GM21737 (cell line): ENCODE measurements at regions not wholly inside any gene's neighbourhood (a gene's known extent, or its start where the extent isn't known, plus 50 kb on each side); places are given as distances from the start of the nearest gene placed in this dataset.
"Not testable (repeated sequence)": the region's sequence is repeated elsewhere in the genome, so short reads cannot be mapped to it uniquely, and the experiment has no call there.

ENCODE experiments used
- ATAC-seq: cut with Tn5 transposase; IDR thresholded peaks from one replicate; pipeline ENCODE4 v1.9.1; 2021; ENCODE audit warnings: mild to moderate bottlenecking, moderate library complexity; ENCODE audit not compliant: unreplicated experiment

DNA sequence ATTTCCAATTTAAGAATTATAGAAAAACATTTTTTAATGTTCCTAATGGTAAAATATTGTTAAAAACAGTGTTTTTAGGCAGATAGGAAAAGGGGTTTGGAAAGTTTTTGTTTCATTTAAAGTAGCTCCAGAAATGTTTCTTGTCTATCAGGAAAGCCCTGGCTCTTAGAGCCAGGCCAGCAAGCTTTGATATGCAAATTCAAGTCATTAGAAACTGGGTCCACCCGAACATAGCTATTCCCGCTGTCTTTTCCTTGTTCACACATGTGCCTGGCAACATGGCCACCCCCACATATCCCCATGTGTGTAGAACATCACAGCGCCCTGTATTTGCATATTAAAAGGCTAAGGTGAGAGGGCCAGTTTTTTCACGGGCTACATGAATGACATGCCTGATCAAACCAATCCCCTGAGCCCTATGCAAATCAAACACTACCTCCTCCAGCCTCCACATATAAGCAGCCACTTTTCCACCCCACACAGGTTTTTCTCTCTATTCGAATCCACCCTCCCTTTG lies 925.3 kb upstream of the CDH10 start:
- no peak for ATAC-seq

DNA sequence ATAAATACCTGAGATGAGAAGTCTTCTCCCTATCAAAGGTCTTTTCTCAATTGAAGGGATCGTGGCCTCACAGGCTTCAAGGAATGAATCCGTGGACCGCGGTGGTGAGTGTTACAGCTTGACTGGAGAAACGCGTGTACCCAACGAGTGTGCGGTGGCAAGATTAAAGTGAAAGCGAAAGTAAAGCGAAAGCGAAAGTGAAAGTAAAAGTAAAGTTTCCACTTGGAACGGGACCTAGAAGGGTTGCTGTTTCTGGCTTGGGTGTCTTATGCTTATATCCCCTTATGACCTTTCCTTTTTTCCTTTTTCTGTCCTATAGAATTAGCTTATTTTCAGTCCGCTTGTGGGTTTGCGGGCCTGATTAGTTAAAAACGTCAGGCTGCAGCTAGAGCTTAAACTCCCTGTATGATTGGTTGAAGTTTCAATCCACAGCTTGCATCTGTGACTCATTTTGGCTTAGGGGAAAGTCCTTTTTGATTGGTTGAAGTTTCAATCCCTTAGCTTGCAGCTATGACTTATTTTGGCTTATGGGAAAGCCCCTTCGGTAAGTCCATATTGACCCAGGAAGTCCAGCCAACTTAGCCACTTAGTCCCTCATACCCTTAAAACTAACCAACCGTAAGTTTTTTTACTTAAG lies 924.3 kb upstream of the CDH10 start:
- ATAC-seq = no peak

GRCh38 chr5:25568294-25568693 lies 923.5 kb upstream of the CDH10 start:
- no peak for ATAC-seq

- no peak for ATAC-seq
Measured at GRCh38 chr5:25567881-25568280, 923.1 kb upstream of the CDH10 start.

- no peak for ATAC-seq
Measured at GRCh38 chr5:25562656-25563055, 917.9 kb upstream of the CDH10 start.

GRCh38 chr5:25554077-25554476 lies 909.3 kb upstream of the CDH10 start:
- no peak for ATAC-seq

GRCh38 chr5:25552871-25553481 lies 908.2 kb upstream of the CDH10 start:
- ATAC-seq = no peak

DNA sequence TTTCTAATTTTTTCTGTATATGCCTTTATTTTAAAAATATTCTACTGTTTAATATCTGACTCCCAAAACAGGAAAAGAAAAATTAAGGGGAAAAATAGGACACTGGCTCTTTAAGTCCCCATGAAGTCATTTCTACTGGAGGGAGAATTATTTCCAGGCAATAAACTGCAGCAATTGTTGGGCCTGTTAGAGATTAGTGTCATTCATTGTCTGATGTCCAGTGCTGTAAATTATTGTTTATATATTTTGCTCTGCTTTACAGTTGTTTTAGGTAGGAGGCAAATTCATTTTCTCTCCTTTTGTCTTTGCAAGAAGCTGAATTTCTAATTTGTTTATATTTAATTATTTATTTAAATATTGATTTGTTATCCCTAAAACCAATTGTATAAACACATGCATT lies 906.0 kb upstream of the CDH10 start:
- ATAC-seq = no peak

- ATAC-seq = no peak
Measured at GRCh38 chr5:25544652-25545249, 900.0 kb upstream of the CDH10 start.

GRCh38 chr5:25540628-25541027 lies 895.9 kb upstream of the CDH10 start:
- no peak for ATAC-seq

GRCh38 chr5:25539536-25539935 lies 894.8 kb upstream of the CDH10 start:
- ATAC-seq = no peak

DNA sequence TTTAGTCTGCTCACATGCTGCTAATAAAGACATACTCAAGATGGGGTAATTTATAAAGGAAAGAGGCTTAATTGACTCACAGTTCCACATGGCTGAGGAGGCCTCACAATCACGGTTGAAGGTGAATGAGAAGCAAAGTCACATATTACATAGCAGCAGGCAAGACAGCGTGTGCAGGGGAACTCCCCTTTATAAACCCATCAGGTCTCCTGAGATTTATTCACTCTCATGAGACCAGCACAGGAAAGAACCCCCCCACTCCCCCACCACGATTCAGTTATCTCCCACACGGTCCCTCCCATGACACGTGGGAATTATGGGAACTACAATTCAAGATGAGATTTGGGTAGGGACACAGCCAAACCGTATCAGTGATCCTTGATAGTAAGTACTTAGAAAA lies 891.7 kb upstream of the CDH10 start:
- not testable (repeated sequence) for ATAC-seq

GRCh38 chr5:25516141-25516540 lies 871.4 kb upstream of the CDH10 start:
- ATAC-seq = no peak

DNA sequence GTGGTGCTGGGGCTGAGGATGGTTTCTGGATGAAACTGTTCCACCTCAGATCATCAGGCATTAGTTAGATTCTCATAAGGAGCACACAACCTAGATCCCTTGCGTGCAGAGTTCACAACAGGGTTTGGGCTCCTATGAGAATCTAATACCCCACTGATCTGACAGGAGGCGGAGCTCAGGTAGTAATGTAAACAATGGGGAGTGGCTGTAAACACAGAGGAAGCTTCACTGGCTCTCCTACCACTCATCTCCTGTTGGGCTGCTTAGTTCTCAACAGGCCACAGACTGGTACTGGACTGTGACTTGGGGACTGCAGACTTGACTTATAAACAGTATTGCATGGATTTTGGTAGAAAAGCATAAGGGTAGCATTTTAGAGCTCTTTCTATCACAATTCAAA lies 870.7 kb upstream of the CDH10 start:
- no peak for ATAC-seq

DNA sequence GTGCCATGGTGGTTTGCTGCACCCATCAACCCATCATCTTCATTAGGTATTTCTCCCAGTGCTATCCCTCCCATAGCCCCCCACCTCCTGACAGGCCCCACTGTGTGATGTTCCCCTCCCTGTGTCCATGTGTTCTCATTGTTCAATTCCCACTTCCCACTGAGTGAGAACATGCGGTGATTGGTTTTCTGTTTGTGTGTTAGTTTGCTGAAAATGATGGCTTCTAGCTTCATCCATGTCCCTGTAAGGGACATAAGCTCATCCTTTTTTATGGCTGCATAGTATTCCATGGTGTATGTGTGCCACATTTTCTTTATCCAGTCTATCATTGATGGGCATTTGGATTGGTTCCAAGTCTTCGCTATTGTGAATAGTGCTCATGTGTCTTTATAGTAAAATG lies 865.9 kb upstream of the CDH10 start:
- not testable (repeated sequence) for ATAC-seq

DNA sequence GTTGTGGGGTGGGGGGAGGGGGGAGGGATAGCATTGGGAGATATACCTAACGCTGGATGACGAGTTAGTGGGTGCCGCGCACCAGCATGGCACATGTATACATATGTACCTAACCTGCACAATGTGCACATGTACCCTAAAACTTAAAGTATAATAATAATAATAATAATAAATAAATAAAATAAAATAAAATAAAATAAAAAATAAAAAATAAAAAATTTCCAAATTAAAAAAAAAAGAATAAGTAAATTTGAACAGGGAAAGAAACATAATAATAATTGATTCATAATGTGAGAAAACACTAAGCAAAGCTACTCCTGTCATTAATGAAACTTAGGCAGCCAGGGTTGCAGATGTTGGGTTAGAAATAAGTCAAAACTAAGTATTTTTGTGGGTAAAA lies 863.2 kb upstream of the CDH10 start:
- ATAC-seq = not testable (repeated sequence)

DNA sequence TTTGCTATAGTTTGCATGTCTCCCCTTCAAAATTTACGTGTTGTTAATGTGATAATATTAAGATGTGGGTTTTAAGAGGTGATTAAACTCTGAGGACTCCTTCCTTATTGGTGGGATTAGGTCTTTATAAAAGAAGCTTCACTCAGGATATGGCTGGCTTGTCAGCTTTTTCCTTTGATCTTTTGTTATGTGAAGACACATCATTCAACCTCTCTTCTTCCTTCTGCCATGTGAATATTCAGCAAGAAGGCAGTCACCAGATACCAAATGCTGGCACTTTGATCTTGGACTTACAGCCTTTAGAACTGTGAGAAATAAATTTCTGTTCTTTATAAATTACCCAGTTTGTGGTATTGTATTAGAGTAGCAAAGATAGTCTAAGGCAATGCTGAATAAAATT lies 855.9 kb upstream of the CDH10 start:
- ATAC-seq = no peak

DNA sequence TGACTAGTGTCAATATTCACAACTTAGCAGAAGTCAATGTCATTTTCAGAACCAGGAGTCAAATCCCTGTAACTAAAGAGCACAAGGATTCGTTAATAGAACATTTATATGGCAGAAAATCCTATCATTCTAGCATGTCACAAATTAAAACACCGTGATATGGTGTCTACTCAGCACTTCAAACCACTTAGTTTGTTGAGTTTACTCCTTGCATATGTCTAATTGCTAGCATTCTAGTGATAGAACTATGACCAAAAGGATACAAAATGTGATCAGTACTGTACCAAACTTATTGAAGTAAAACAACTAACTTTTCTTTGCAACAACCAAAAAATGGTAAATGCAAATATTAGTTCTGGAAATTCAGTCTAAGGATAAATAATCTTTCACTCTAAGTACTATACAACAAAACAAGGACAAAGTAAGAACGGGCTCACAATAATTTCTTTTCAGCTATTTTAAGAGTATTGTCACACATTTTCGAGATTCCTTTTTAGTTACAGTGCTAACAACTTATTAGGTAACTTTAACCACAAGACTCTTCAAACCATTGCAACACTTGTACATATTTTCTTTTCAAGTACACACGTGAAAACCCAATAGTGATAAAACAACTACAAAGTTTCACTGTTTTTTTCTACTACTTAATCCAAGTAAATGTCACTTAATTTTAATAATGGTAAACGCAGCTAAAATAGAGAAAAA lies 845.2 kb upstream of the CDH10 start:
- ATAC-seq = no peak

DNA sequence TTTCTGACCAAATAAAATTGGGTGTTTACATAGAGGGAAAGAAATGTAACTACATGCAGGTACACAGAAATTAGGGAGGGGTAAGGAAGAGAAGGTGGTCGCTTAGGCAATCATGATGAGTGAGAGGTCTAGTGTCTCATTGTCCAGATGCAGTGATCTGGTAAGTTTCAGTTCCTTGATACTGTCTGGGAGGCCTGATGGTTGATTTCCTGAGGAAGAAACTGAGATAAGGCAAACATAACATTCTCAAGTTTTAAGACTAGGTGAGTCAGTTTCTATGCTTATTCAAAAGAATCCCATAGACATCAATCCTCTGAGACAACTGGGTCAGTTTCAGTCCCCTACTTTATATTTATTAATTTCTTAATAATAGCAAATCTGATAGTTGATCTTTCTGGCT lies 843.3 kb upstream of the CDH10 start:
- no peak for ATAC-seq

- ATAC-seq = no peak
Measured at GRCh38 chr5:25484391-25484790, 839.6 kb upstream of the CDH10 start.

DNA sequence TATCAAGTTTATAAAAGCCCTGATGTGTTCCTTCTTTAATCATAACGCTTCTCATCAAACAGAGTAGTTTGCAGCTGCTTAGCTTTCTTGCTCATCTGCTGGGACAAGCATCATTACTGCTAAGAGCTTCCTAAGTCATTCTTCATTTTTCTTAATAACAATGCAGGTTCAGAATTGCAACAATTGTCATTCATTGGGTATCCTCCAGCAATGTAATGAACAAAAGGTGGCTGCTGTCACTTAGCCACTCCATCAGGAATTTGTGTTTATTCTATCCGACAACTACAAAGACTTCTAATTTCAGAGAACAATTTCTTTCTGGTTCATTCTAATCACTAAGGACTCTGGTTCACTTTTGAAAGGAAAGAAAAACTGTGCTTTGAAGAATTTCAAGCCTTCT lies 836.7 kb upstream of the CDH10 start:
- no peak for ATAC-seq

DNA sequence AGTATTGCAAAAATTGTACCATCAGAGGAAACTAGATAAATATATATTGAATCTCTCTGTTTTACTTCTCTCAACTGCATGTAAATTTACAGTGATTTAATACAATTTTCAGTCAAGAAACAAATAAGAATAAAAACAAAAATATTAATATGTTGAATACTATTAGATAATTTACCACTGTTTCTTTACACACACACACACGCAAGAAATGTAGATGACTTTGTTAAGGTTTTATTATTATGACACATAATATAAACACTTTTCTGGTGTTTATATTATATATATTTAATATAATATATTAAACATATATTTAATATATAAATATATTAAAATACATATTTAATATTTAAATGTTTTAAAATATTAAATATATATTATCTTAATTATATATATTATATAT lies 814.3 kb upstream of the CDH10 start:
- ATAC-seq = no peak
